Stimulated activated memory B cell treated with anti-CD40 and anti-IgM and Interleukin-4, amounts not matched to agents 10 μg/mL and 1 μg/mL and 100 μg/mL, for 72 hours (primary cell): ENCODE measurements at regions not wholly inside any gene's neighbourhood (a gene's known extent, or its start where the extent isn't known, plus 50 kb on each side); places are given as distances from the start of the nearest gene placed in this dataset.
A peak's percentile ranks its signal among the peaks of the same experiment; 100 is the strongest.

Source experiments
- ATAC-seq: fragments of 150-1000 bp; cut with Tn5 transposase; 2 replicates; pipeline ENCODE4 v1.10.0; 2021
- H3K27ac Mint-ChIP-seq: one replicate; pipeline ENCODE4 v1.8.0; 2022; ENCODE audit warnings: mild to moderate bottlenecking, mixed read lengths
- H3K27me3 Mint-ChIP-seq: one replicate; pipeline ENCODE4 v1.8.0; 2022; ENCODE audit warnings: mixed read lengths
- H3K36me3 Mint-ChIP-seq: one replicate; pipeline ENCODE4 v1.8.0; 2022; ENCODE audit warnings: mixed read lengths
- H3K4me1 Mint-ChIP-seq: one replicate; pipeline ENCODE4 v1.8.0; 2022; ENCODE audit warnings: mixed read lengths
- H3K4me3 Mint-ChIP-seq: one replicate; pipeline ENCODE4 v1.8.0; 2022; ENCODE audit warnings: mild to moderate bottlenecking, moderate library complexity, mixed read lengths
- H3K9me3 Mint-ChIP-seq: one replicate; pipeline ENCODE4 v1.8.0; 2022; ENCODE audit warnings: mixed read lengths

- ATAC-seq: no peak
- Mint-ChIP-seq H3K4me3 (no peak overlapping the region), H3K27ac (no peak overlapping the region), H3K9me3 (no peaks in the 10 kb centered on the region), H3K4me1 (peaks cover 14% of the 10 kb centered on the region), H3K27me3 (no peaks in the 10 kb centered on the region), H3K36me3 (no peaks in the 10 kb centered on the region)
Observed at GRCh38 chr1:221907166-221907932, 165.5 kb upstream of the DUSP10 start.

GRCh38 chr1:221905802-221906201, 163.9 kb upstream of the DUSP10 start:
- no peak overlapping the region for H3K27ac Mint-ChIP-seq
- H3K36me3 Mint-ChIP-seq: no peaks in the 10 kb centered on the region
- H3K4me3 Mint-ChIP-seq: no peak overlapping the region
- no peaks in the 10 kb centered on the region for H3K9me3 Mint-ChIP-seq
- no peaks in the 10 kb centered on the region for H3K27me3 Mint-ChIP-seq
- no peak for ATAC-seq
- H3K4me1 Mint-ChIP-seq: no peaks in the 10 kb centered on the region

GRCh38 chr1:221904319-221904718, 162.4 kb upstream of the DUSP10 start:
- H3K4me3 Mint-ChIP-seq: no peak overlapping the region
- no peaks in the 10 kb centered on the region for H3K9me3 Mint-ChIP-seq
- ATAC-seq: no peak
- no peaks in the 10 kb centered on the region for H3K4me1 Mint-ChIP-seq
- H3K27me3 Mint-ChIP-seq: no peaks in the 10 kb centered on the region
- no peak overlapping the region for H3K27ac Mint-ChIP-seq
- no peaks in the 10 kb centered on the region for H3K36me3 Mint-ChIP-seq

- Mint-ChIP-seq H3K4me3 (no peak overlapping the region), H3K27ac (no peak overlapping the region), H3K27me3 (no peaks in the 10 kb centered on the region), H3K9me3 (no peaks in the 10 kb centered on the region), H3K4me1 (no peaks in the 10 kb centered on the region), H3K36me3 (no peaks in the 10 kb centered on the region)
- ATAC-seq: no peak
Observed at GRCh38 chr1:221903594-221903993, 161.7 kb upstream of the DUSP10 start.

- no peaks in the 10 kb centered on the region for H3K4me1 Mint-ChIP-seq
- H3K4me3 Mint-ChIP-seq: no peak overlapping the region
- H3K9me3 Mint-ChIP-seq: no peaks in the 10 kb centered on the region
- no peak overlapping the region for H3K27ac Mint-ChIP-seq
- H3K27me3 Mint-ChIP-seq: no peaks in the 10 kb centered on the region
- no peak for ATAC-seq
- no peaks in the 10 kb centered on the region for H3K36me3 Mint-ChIP-seq
Observed at GRCh38 chr1:221902961-221903360, 161.1 kb upstream of the DUSP10 start.

- H3K9me3 Mint-ChIP-seq: no peaks in the 10 kb centered on the region
- no peak for ATAC-seq
- no peak overlapping the region for H3K4me3 Mint-ChIP-seq
- no peaks in the 10 kb centered on the region for H3K27me3 Mint-ChIP-seq
- H3K27ac Mint-ChIP-seq: no peak overlapping the region
- no peaks in the 10 kb centered on the region for H3K36me3 Mint-ChIP-seq
- no peaks in the 10 kb centered on the region for H3K4me1 Mint-ChIP-seq
Observed at GRCh38 chr1:221900678-221901077, 158.8 kb upstream of the DUSP10 start.

GRCh38 chr1:221897321-221897721, 155.4 kb upstream of the DUSP10 start:
- Mint-ChIP-seq H3K36me3 (no peaks in the 10 kb centered on the region), H3K9me3 (no peaks in the 10 kb centered on the region), H3K27me3 (no peaks in the 10 kb centered on the region), H3K4me3 (no peak overlapping the region), H3K27ac (no peak overlapping the region), H3K4me1 (no peaks in the 10 kb centered on the region)
- no peak for ATAC-seq

- Mint-ChIP-seq H3K36me3 (no peaks in the 10 kb centered on the region), H3K27me3 (no peaks in the 10 kb centered on the region), H3K4me1 (peaks cover 7% of the 10 kb centered on the region), H3K27ac (no peak overlapping the region), H3K4me3 (no peak overlapping the region), H3K9me3 (no peaks in the 10 kb centered on the region)
- ATAC-seq: no peak
Observed at GRCh38 chr1:221892301-221892830, 150.5 kb upstream of the DUSP10 start.

GRCh38 chr1:221891708-221892107, 149.8 kb upstream of the DUSP10 start:
- Mint-ChIP-seq H3K4me3 (no peak overlapping the region), H3K27ac (no peak overlapping the region), H3K36me3 (no peaks in the 10 kb centered on the region), H3K27me3 (no peaks in the 10 kb centered on the region), H3K4me1 (peaks cover 7% of the 10 kb centered on the region), H3K9me3 (no peaks in the 10 kb centered on the region)
- ATAC-seq: no peak

- no peak overlapping the region for H3K4me3 Mint-ChIP-seq
- no peaks in the 10 kb centered on the region for H3K27me3 Mint-ChIP-seq
- ATAC-seq: no peak
- no peaks in the 10 kb centered on the region for H3K9me3 Mint-ChIP-seq
- no peaks in the 10 kb centered on the region for H3K36me3 Mint-ChIP-seq
- H3K4me1 Mint-ChIP-seq: peaks cover 7% of the 10 kb centered on the region
- H3K27ac Mint-ChIP-seq: no peak overlapping the region
Observed at GRCh38 chr1:221888801-221889200, 146.9 kb upstream of the DUSP10 start.

GRCh38 chr1:221888218-221888617, 146.3 kb upstream of the DUSP10 start:
- H3K36me3 Mint-ChIP-seq: no peaks in the 10 kb centered on the region
- H3K27me3 Mint-ChIP-seq: no peaks in the 10 kb centered on the region

GRCh38 chr1:221887758-221888157, 145.9 kb upstream of the DUSP10 start:
- Mint-ChIP-seq H3K27ac (no peak overlapping the region), H3K27me3 (no peaks in the 10 kb centered on the region), H3K4me1 (peaks cover 7% of the 10 kb centered on the region), H3K36me3 (no peaks in the 10 kb centered on the region), H3K9me3 (no peaks in the 10 kb centered on the region), H3K4me3 (no peak overlapping the region)
- no peak for ATAC-seq

More at GRCh38 chr1:221888218-221888617, 146.3 kb upstream of the DUSP10 start:
- Mint-ChIP-seq H3K4me1 (peaks cover 7% of the 10 kb centered on the region), H3K4me3 (no peak overlapping the region), H3K27ac (no peak overlapping the region), H3K9me3 (no peaks in the 10 kb centered on the region)
- peak; percentile 59 for ATAC-seq

- H3K27ac Mint-ChIP-seq: no peak overlapping the region
- no peaks in the 10 kb centered on the region for H3K36me3 Mint-ChIP-seq
- H3K4me1 Mint-ChIP-seq: peaks cover 7% of the 10 kb centered on the region
- H3K4me3 Mint-ChIP-seq: no peak overlapping the region
- ATAC-seq: no peak
- no peaks in the 10 kb centered on the region for H3K9me3 Mint-ChIP-seq
- H3K27me3 Mint-ChIP-seq: no peaks in the 10 kb centered on the region
Observed at GRCh38 chr1:221887415-221887746, 145.5 kb upstream of the DUSP10 start.

GRCh38 chr1:221886743-221887414, 145.0 kb upstream of the DUSP10 start:
- Mint-ChIP-seq H3K36me3 (no peaks in the 10 kb centered on the region), H3K9me3 (no peaks in the 10 kb centered on the region), H3K4me1 (peaks cover 8% of the 10 kb centered on the region), H3K4me3 (no peak overlapping the region), H3K27me3 (no peaks in the 10 kb centered on the region), H3K27ac (no peak overlapping the region)
- peak; percentile 25 for ATAC-seq

GRCh38 chr1:221886311-221886710, 144.4 kb upstream of the DUSP10 start:
- H3K36me3 Mint-ChIP-seq: no peaks in the 10 kb centered on the region

GRCh38 chr1:221884821-221885220, 142.9 kb upstream of the DUSP10 start:
- Mint-ChIP-seq H3K4me1 (peaks cover 17% of the 10 kb centered on the region), H3K27me3 (no peaks in the 10 kb centered on the region), H3K27ac (no peak overlapping the region), H3K9me3 (no peaks in the 10 kb centered on the region), H3K36me3 (no peaks in the 10 kb centered on the region), H3K4me3 (no peak overlapping the region)
- no peak for ATAC-seq

More at GRCh38 chr1:221886311-221886710, 144.4 kb upstream of the DUSP10 start:
- H3K9me3 Mint-ChIP-seq: no peaks in the 10 kb centered on the region
- H3K4me3 Mint-ChIP-seq: no peak overlapping the region
- H3K27me3 Mint-ChIP-seq: no peaks in the 10 kb centered on the region
- H3K4me1 Mint-ChIP-seq: peaks cover 13% of the 10 kb centered on the region
- no peak overlapping the region for H3K27ac Mint-ChIP-seq
- ATAC-seq: no peak
